G401 (cell line): ENCODE measurements at regions not wholly inside any gene's neighbourhood (a gene's known extent, or its start where the extent isn't known, plus 50 kb on each side); places are given as distances from the start of the nearest gene placed in this dataset.
"Not testable (repeated sequence)": the region's sequence is repeated elsewhere in the genome, so short reads cannot be mapped to it uniquely, and the experiment has no call there.

Source experiments
- DNase-seq: peaks from one replicate; pipeline ENCODE4 v3.0.0-alpha.2; 2015; ENCODE audit warnings: low spot score
- in situ Hi-C: cut with HindIII; loops from 2 replicates; pipeline ENCODE4 v1.10.0; 2016; ENCODE audit warnings: low sequenced_read_pairs, mixed read lengths

- in situ Hi-C loops = no loop called here
- no peak for DNase-seq
These were observed 300.7 kb downstream of the KLF12 start for GRCh38 chr13:73833325-73834070.

DNA sequence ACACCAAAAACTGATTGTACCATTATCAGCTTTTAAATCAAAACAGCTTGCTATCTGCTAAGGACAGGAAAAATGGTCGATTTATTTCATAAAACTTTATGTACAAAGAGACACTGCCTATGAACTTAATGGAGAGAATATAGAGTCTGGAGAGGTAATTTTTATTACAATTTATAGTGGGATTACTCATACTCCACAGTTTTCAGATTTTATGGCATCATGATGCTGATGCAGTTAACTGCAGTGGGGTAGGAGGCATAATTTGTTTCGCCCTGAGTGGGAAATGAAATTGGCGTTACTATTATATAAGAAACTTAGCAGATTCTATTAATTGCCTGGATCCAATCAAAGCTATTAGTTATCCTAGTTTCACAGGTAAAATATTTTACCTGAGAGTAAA, 301.4 kb downstream of the KLF12 start:
- in situ Hi-C loops = no loop called here
- DNase-seq = no peak

GRCh38 chr13:73832128-73832588, 302.0 kb downstream of the KLF12 start:
- DNase-seq = no peak
- in situ Hi-C loops = no loop called here

DNA sequence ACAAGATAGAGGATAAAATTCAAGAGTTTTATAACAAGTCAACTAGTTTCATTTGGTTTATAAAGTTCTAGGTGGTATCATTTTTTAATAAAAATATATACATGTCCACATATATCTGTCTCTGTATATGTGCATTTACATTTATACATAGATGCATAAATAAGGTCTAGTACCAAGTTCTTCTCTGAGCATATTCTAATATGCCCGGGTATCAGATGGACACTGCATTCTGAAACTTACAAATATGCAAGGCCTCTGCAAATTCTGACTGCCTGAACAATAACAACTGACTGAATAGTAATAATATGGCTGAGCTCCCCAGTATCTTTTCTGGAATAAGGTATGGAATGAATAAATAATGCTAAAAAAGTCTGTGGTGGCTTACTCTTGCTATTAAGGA, 304.8 kb downstream of the KLF12 start:
- in situ Hi-C loops = no loop called here
- no peak for DNase-seq

DNA sequence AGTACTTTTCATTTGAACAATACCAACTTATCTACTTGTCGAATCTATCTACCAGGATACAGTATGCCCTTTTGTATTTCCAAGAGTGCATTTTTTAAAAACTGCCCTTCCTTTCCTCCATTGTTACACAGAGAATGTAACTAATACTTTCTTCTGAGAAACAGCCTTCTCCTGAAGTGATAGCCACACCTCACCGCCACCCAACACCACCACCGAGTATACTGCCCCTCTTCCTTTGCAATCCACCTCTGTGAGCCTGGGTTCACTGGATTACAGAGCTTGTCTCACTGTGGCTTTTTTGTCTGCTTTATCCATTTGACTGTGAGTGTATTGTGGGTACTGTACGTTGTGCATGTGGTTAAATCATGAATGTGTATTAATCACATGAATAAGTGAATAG, 305.4 kb downstream of the KLF12 start:
- no peak for DNase-seq
- in situ Hi-C loops = no loop called here

DNA sequence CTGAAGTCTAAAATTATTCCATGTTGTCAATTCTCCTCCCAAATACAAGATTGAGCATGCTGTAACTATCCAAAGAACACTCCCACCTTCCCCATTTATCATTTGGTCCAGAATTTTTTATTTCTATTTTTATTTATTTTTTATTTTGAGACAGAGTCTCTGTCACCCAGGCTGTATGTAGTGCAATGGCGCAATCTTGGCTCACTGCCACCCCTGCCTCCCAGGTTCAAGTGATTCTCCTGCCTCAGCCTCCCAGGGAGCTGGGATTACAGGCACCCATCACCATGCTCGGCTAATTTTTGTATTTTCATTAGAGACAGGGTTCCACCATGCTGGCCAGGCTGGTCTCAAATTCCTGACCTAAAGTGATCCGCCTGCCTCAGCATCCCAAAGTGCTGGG, 306.8 kb downstream of the KLF12 start:
- DNase-seq = no peak
- in situ Hi-C loops = no loop called here

DNA sequence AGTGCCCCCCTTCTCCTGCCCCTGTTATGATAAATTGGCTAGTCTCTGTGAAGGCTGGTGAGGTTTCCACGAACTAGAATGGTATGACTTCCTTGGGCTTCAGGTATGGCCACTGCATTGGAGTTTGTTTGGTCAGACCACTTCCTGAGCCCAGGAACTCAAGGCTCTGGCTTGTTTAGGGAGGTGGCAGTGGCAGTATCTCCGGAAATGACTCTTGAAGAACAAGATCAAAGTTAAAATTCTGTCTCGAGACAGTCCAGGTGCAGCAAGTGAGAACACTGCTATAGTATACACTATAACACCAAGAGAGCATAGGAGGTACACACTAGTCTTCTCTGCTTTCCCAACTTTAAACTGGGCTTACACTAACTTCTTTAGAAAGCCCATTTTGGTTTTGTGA, 309.1 kb downstream of the KLF12 start:
- in situ Hi-C loops = no loop called here
- DNase-seq = no peak

DNA sequence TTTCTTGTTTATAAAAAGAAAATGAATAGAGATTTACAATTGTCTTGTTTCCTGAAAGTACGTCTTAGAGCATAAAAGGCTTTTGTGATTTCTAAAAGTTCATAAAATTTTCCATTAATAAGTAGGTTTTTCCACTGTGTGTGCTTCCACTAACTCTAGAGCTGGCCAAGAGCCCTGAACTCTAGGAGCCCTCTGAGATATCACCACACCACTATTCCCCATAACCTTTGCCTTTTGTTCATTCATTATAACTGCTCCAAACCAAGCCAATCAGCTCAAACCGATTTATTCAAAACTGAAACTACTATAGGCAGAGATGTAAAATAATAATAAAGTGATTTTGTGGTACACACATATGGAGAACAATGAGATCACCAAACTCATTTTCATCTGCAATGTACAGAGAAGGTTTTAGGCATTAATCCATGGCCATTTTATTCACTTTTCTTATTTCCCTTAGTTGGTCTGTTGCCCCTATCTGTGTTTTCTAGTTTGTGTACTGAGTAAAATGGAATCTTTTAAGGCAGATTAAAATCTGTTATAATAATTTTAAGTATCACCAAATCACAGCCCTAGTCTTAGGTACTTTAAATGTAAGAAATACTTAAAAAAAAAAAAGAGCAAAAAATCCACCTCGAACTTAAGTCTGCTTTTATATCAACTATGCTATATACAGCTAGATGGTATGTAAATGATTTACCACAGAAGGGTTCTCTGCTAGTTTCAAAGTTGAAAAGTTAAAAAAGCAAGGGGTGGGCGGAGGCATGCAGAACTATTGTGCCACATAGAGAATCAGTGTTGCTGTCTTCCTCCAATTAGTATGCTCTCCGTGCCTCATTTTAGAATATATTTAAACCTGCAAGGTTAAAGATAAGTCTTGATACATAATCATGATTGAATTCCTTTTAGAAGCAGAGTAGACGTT, 311.3 kb downstream of the KLF12 start:
- in situ Hi-C loops = no loop called here
- DNase-seq = no peak

GRCh38 chr13:73820688-73821087, 313.5 kb downstream of the KLF12 start:
- in situ Hi-C loops = no loop called here
- no peak for DNase-seq

DNA sequence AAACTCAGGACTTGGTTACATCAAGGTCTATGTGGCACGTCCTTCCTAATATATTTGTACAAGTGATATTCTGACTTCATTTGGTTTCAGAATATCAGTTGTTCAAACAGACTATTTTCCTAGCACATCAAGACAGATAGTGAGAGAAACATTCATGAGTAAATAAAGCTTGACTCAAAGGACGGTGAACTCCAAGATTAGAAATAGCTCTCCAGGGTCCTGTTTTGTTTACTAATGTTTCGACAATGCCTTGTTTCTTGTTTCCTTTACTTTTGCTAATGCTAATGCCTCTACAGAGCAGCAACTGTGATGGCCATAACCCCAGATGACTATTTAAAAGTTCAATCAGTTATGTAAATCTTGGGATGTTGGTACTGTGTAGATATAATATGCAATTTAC, 313.9 kb downstream of the KLF12 start:
- DNase-seq = no peak
- in situ Hi-C loops = no loop called here

- DNase-seq = no peak
- in situ Hi-C loops = no loop called here
These were observed 314.5 kb downstream of the KLF12 start for GRCh38 chr13:73819711-73820110.

DNA sequence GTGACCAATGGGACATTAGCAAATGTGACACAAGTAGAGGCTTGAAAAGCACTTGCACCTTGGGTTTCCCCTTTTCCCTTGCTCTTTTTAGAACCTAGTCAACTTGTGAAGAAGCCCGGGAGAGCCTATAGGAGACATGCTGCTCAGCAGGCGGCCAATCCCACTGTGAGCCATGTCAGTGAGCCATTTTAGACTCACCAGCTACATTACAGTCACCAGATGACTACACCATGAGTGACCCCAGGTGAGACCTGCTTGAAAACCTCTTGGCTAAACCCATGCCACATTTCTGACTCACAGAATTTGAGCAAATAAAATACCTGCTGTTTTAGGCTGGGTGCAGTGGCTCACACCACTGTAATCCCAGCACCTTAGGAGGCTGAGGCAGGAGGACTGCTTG, 317.5 kb downstream of the KLF12 start:
- DNase-seq = no peak
- in situ Hi-C loops = no loop called here

- in situ Hi-C loops = no loop called here
- no peak for DNase-seq
These were observed 318.4 kb downstream of the KLF12 start for GRCh38 chr13:73815796-73816195.

DNA sequence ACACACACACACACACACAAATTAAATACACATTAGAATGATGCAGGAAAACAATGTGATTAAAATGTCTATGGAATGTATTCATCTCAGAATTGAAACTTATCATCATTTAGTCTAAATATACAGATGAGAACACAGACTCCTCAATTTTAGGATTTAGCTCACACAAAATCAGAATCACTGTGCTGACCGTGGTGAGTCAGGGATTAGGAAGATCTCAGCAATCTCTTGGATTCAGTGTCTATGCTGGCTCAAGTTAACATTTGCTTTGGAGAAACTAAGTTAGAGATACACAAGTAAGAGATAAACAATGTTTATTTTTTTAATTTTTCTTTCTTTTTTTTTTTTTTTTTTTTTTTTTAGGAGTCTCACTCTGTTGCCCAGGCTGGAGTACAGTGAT, 323.6 kb downstream of the KLF12 start:
- DNase-seq = no peak
- in situ Hi-C loops = no loop called here

- in situ Hi-C loops = no loop called here
- no peak for DNase-seq
These were observed 324.6 kb downstream of the KLF12 start for GRCh38 chr13:73809561-73809960.

DNA sequence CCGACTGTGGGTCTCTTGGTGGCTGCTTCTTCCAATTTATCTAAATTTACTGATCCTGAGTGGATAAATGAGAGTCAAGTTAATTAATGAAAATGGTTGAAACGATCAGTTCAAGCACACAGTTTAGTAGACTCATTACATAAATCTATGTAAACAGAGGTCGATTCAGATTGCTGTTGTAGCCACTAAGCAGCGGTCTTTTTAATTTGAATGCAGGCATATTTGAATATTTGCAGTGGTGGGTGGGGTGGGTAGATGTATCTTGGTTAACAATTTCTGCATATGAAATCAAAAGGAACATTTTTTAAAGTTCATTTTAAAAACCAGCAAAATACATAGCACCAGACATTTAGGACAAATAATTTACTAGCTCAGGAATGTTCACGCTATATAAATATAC, 325.9 kb downstream of the KLF12 start:
- no peak for DNase-seq
- in situ Hi-C loops = no loop called here

GRCh38 chr13:73805326-73805958, 328.8 kb downstream of the KLF12 start:
- in situ Hi-C loops, DNase-seq: not testable (repeated sequence)

- in situ Hi-C loops = no loop called here
- no peak for DNase-seq
These were observed 330.2 kb downstream of the KLF12 start for GRCh38 chr13:73803997-73804396.

DNA sequence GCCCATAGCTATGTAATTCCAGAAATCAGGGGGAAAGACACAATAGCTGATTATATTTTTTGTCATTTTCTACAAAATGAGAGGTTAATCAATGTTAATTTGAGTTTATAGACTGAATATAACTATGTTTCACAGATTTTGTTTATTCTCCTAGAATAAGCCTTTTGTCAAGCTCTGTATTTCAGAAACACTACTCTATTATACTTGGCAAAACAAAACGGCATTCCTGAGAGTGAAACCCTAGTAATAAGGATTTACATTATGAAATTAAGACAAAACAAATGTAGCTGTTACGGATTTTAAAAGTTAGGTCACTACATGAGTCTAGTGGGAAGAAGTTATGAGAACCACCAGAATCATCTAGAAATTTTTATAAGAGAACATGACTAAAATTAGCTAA, 334.2 kb downstream of the KLF12 start:
- DNase-seq = no peak
- in situ Hi-C loops = no loop called here

- in situ Hi-C loops = no loop called here
- DNase-seq = no peak
These were observed 339.4 kb downstream of the KLF12 start for GRCh38 chr13:73794755-73795154.
